H1 (cell line): ENCODE measurements at regions not wholly inside any gene's neighbourhood (a gene's known extent, or its start where the extent isn't known, plus 50 kb on each side); places are given as distances from the start of the nearest gene placed in this dataset.

Experiments used
- CTCF ChIA-PET: fragments of 300-600 bp; sonication (Branson Sonifier 250); formaldehyde crosslinking; loops from one replicate; lab custom pipeline; 2021; ENCODE audit not compliant: partially characterized antibody; lab: Charles Lee
- POLR2A ChIA-PET: fragments of 300-600 bp; sonication (Branson Sonifier 250); formaldehyde crosslinking; loops from one replicate; lab custom pipeline; 2021; ENCODE audit warnings: inconsistent platforms; ENCODE audit not compliant: partially characterized antibody; lab: Charles Lee
- DNase-seq, 2 experiments: peaks; one replicate each; pipeline versions ENCODE4 v3.0.0 to v3.0.0-alpha.2; 2010 to 2022; ENCODE audit warnings: low spot score in 2 of 2, low read depth in 1 of 2, mixed read lengths in 1 of 2
- FAIRE-seq: peaks from 2 replicates; lab custom pipeline; 2011; peaks lifted over from hg19 to GRCh38; lab: Jason Lieb, UNC
- H2AFZ ChIP-seq: 2 replicates; pipeline ENCODE4 v1.8.1; 2012; ENCODE audit warnings: low read length, inconsistent platforms
- H2AK5ac ChIP-seq: 2 replicates; pipeline ENCODE4 v1.6.1; 2013; ENCODE audit warnings: low read depth, low read length
- H2BK120ac ChIP-seq: replicated peaks from 2 replicates; pipeline ENCODE3; 2013; ENCODE audit warnings: low read depth, low read length, inconsistent platforms
- H2BK12ac ChIP-seq: 2 replicates; pipeline ENCODE4 v1.6.1; 2013; ENCODE audit warnings: low read depth, low read length
- H2BK15ac ChIP-seq: 2 replicates; pipeline ENCODE4 v1.6.1; 2013; ENCODE audit warnings: low read length
- H2BK20ac ChIP-seq: 2 replicates; pipeline ENCODE4 v1.6.1; 2013; ENCODE audit warnings: low read length
- H2BK5ac ChIP-seq: 2 replicates; pipeline ENCODE4 v1.6.1; 2013; ENCODE audit warnings: low read depth, low read length
- H3K14ac ChIP-seq: 2 replicates; pipeline ENCODE4 v1.6.1; 2013; ENCODE audit warnings: inconsistent platforms; ENCODE audit not compliant: insufficient read length
- H3K18ac ChIP-seq: 2 replicates; pipeline ENCODE4 v1.6.1; 2013; ENCODE audit warnings: low read length; ENCODE audit errors: extremely low read depth
- H3K23ac ChIP-seq: 2 replicates; pipeline ENCODE4 v1.6.1; 2013; ENCODE audit warnings: inconsistent platforms; ENCODE audit not compliant: insufficient read length
- H3K23me2 ChIP-seq: 2 replicates; pipeline ENCODE4 v1.6.1; 2013; ENCODE audit warnings: low read depth, low read length
- H3K27ac ChIP-seq: 2 replicates; pipeline ENCODE4 v1.6.1; 2011; ENCODE audit warnings: low read depth, low read length, inconsistent platforms
- H3K27me3 ChIP-seq, 4 experiments: replicated peaks in 1 of 4; 1 replicate in 1 of 4; 2 replicates in 3 of 4; pipeline versions ENCODE4 v1.6.1 to v1.8.1; 2011 to 2013; ENCODE audit warnings: low read length in 3 of 4, mild to moderate bottlenecking in 3 of 4, inconsistent platforms in 2 of 4, mixed read lengths in 2 of 4, moderate library complexity in 1 of 4; ENCODE audit not compliant: control insufficient read depth in 3 of 4, insufficient read depth in 3 of 4; ENCODE audit errors: extremely low read depth in 1 of 4
- H3K36me3 ChIP-seq, 4 experiments: 2 replicates each; pipeline versions ENCODE4 v1.6.1 to v1.8.1; 2011 to 2013; ENCODE audit warnings: mild to moderate bottlenecking in 4 of 4, low read length in 3 of 4, moderate library complexity in 2 of 4, control low read depth in 1 of 4, inconsistent platforms in 1 of 4; ENCODE audit not compliant: insufficient read depth in 4 of 4, control insufficient read depth in 2 of 4
- H3K4ac ChIP-seq: replicated peaks from 2 replicates; pipeline ENCODE3; 2013; ENCODE audit warnings: low read length, low read depth, mixed read lengths, inconsistent platforms; ENCODE audit not compliant: insufficient read length
- H3K4me1 ChIP-seq, 4 experiments: replicated peaks in 1 of 4; 1 replicate in 1 of 4; 2 replicates in 3 of 4; pipeline versions ENCODE4 v1.6.1 to v1.8.1; 2011 to 2013; ENCODE audit warnings: low read length in 3 of 4, inconsistent platforms in 2 of 4, mixed read lengths in 1 of 4; ENCODE audit not compliant: insufficient read depth in 4 of 4, control insufficient read depth in 3 of 4
- H3K4me2 ChIP-seq, 2 experiments: 2 replicates each; pipeline versions ENCODE4 v1.6.1 to v1.8.1; 2011 to 2013; ENCODE audit warnings: low read depth in 2 of 2, low read length in 2 of 2, control low read depth in 1 of 2, inconsistent platforms in 1 of 2, mild to moderate bottlenecking in 1 of 2; ENCODE audit not compliant: insufficient read depth in 1 of 2
- H3K4me3 ChIP-seq, 4 experiments: fragments of 200-600, 300-600 bp in 1 of 4; sonication (generic), shearing (Covaris generic), sonication (Bioruptor Twin) in 1 of 4; 2 replicates each; pipeline versions ENCODE4 v1.5.1 to v1.8.1; 2011 to 2016; ENCODE audit warnings: low read length in 4 of 4, low read depth in 3 of 4, control low read depth in 2 of 4, inconsistent platforms in 2 of 4, mild to moderate bottlenecking in 2 of 4, mixed read lengths in 1 of 4, moderate library complexity in 1 of 4; ENCODE audit not compliant: insufficient read depth in 2 of 4; ENCODE audit errors: extremely low read depth in 1 of 4
- H3K56ac ChIP-seq: replicated peaks from 2 replicates; pipeline ENCODE3; 2013; ENCODE audit warnings: low read depth, mild to moderate bottlenecking, mixed read lengths, low read length, inconsistent platforms; ENCODE audit not compliant: insufficient read length
- H3K79me1 ChIP-seq: 2 replicates; pipeline ENCODE4 v1.6.1; 2013; ENCODE audit warnings: low read depth, low read length, control low read depth
- H3K79me2 ChIP-seq, 2 experiments: 2 replicates each; pipeline versions ENCODE4 v1.6.1 to v1.8.1; 2012 to 2013; ENCODE audit warnings: low read length in 2 of 2, mild to moderate bottlenecking in 2 of 2, inconsistent platforms in 1 of 2; ENCODE audit not compliant: insufficient read depth in 2 of 2, control insufficient read depth in 1 of 2
- H3K9ac ChIP-seq, 4 experiments: replicated peaks in 1 of 4; 1 replicate in 1 of 4; 2 replicates in 3 of 4; pipeline versions ENCODE4 v1.6.1 to v1.8.1; 2011 to 2013; ENCODE audit warnings: low read depth in 3 of 4, low read length in 3 of 4, control low read depth in 2 of 4, mild to moderate bottlenecking in 2 of 4, moderate library complexity in 2 of 4, inconsistent platforms in 1 of 4; ENCODE audit errors: extremely low read depth in 1 of 4
- H3K9me3 ChIP-seq, 2 experiments: 2 replicates each; pipeline versions ENCODE4 v1.6.1 to v1.8.1; 2012 to 2013; ENCODE audit warnings: mild to moderate bottlenecking in 2 of 2, moderate library complexity in 2 of 2, control low read depth in 1 of 2, inconsistent platforms in 1 of 2, low read depth in 1 of 2, low read length in 1 of 2, mixed read lengths in 1 of 2; ENCODE audit not compliant: insufficient read depth in 2 of 2
- H4K20me1 ChIP-seq, 2 experiments: replicated peaks in 1 of 2; 2 replicates each; pipeline versions ENCODE3 to v1.8.1; 2011 to 2013; ENCODE audit warnings: inconsistent platforms in 2 of 2, low read length in 2 of 2, mild to moderate bottlenecking in 1 of 2; ENCODE audit not compliant: insufficient read depth in 2 of 2, control insufficient read depth in 1 of 2
- H4K5ac ChIP-seq: 2 replicates; pipeline ENCODE4 v1.6.1; 2013; ENCODE audit warnings: low read length, low read depth, mixed read lengths, inconsistent platforms; ENCODE audit not compliant: insufficient read length
- H4K8ac ChIP-seq: 2 replicates; pipeline ENCODE4 v1.8.0; 2013; ENCODE audit warnings: mild to moderate bottlenecking, moderate library complexity, low read length, inconsistent platforms; ENCODE audit not compliant: insufficient read depth; ENCODE audit errors: extremely low read depth
- H4K91ac ChIP-seq: replicated peaks from 2 replicates; pipeline ENCODE3; 2013; ENCODE audit warnings: low read length, mixed read lengths, inconsistent platforms; ENCODE audit not compliant: insufficient read length
- ATF2 ChIP-seq: IDR thresholded peaks from 2 replicates; pipeline ENCODE4 v1.6.1; 2012; ENCODE audit warnings: low read length, inconsistent platforms
- EP300 ChIP-seq, 2 experiments: IDR thresholded peaks; 1 replicate in 1 of 2; 2 replicates in 1 of 2; pipeline ENCODE4 v1.6.1; 2011 to 2012; ENCODE audit warnings: low read depth in 2 of 2, low read length in 2 of 2, mild to moderate bottlenecking in 2 of 2, borderline replicate concordance in 1 of 2, inconsistent platforms in 1 of 2, moderate library complexity in 1 of 2
- FOSL1 ChIP-seq: IDR thresholded peaks from 2 replicates; pipeline ENCODE4 v1.6.1; 2011; ENCODE audit warnings: mild to moderate bottlenecking, low read depth, low read length, moderate library complexity; ENCODE audit not compliant: insufficient read depth
- GABPA ChIP-seq: IDR thresholded peaks from 2 replicates; pipeline ENCODE4 v1.6.1; 2011; ENCODE audit warnings: mild to moderate bottlenecking, low read length, moderate library complexity, borderline replicate concordance; ENCODE audit not compliant: insufficient read depth
- HDAC2 ChIP-seq, 2 experiments: fragments of 300-600 bp in 1 of 2; sonication (generic) in 1 of 2; IDR thresholded peaks; 2 replicates each; pipeline ENCODE4 v1.6.1; 2011 to 2012; ENCODE audit warnings: low read depth in 2 of 2, low read length in 2 of 2, mild to moderate bottlenecking in 2 of 2, moderate library complexity in 2 of 2, borderline replicate concordance in 1 of 2, inconsistent platforms in 1 of 2
- KDM5A ChIP-seq: fragments of 200-600 bp; IDR thresholded peaks from 2 replicates; pipeline ENCODE4 v1.7.1; 2012; ENCODE audit warnings: mild to moderate bottlenecking, low read length, inconsistent platforms, mixed read lengths
- MAFK ChIP-seq: IDR thresholded peaks from 2 replicates; pipeline ENCODE4 v1.6.1; 2012; ENCODE audit warnings: low read depth, mild to moderate bottlenecking, improper control_type of control experiment, low read length
- NANOG ChIP-seq: IDR thresholded peaks from 2 replicates; pipeline ENCODE4 v1.6.1; 2011; ENCODE audit warnings: low read length, low read depth, mild to moderate bottlenecking, inconsistent platforms; ENCODE audit not compliant: insufficient read depth, poor library complexity, severe bottlenecking
- POLR2AphosphoS5 ChIP-seq: IDR thresholded peaks from 2 replicates; pipeline ENCODE4 v1.6.1; 2011; ENCODE audit warnings: low read depth, low read length
- SIX5 ChIP-seq: IDR thresholded peaks from 2 replicates; pipeline ENCODE4 v1.6.1; 2011; ENCODE audit warnings: mild to moderate bottlenecking, low read depth, low read length
- YY1 ChIP-seq: IDR thresholded peaks from 2 replicates; pipeline ENCODE4 v1.6.1; 2011; ENCODE audit warnings: low read depth, mild to moderate bottlenecking, low read length
- ZNF274 ChIP-seq: IDR thresholded peaks from 2 replicates; pipeline ENCODE4 v1.7.0; 2012; ENCODE audit warnings: low read length, borderline replicate concordance; ENCODE audit errors: extremely low read depth
- WGBS, 2 experiments: shearing (Covaris generic) in 1 of 2; methylation state at CpG; one replicate each; pipeline versions ENCODE4 v1.1.6 to v1.1.7; 2013 to 2015; ENCODE audit warnings: low lambda C conversion rate in 2 of 2, mixed read lengths in 2 of 2, inconsistent platforms in 1 of 2, low coverage in 1 of 2, missing lambda C conversion rate in 1 of 2; ENCODE audit not compliant: insufficient replicate concordance in 2 of 2, insufficient coverage in 1 of 2, insufficient read length in 1 of 2; ENCODE audit errors: extremely low coverage in 1 of 2, missing lambda C conversion rate in 1 of 2; 5-methylcytosine and 5-hydroxymethylcytosine counted together

- Histone ChIP-seq H3K4me3 (no peak overlapping the region), H4K20me1 (no peaks in the 10 kb centered on the region), H4K8ac (no peak overlapping the region), H3K27me3 (no peaks in the 10 kb centered on the region), H3K18ac (no peak overlapping the region), H2AK5ac (no peak overlapping the region), H3K23me2 (no peaks in the 10 kb centered on the region), H3K9me3 (no peaks in the 10 kb centered on the region), H2BK20ac (no peak overlapping the region), H4K5ac (no peak overlapping the region), H2BK15ac (no peak overlapping the region), H3K4ac (no peak overlapping the region), H3K56ac (no peak overlapping the region), H3K79me2 (no peaks in the 10 kb centered on the region), H4K91ac (no peak overlapping the region), H3K4me1 (peaks cover 0 to 4% (median 1%) of the 10 kb centered on the region in 4 experiments; a peak in 4 of 7 replicates), H2BK120ac (no peak overlapping the region), H2BK5ac (no peak overlapping the region), H3K36me3 (no peaks in the 10 kb centered on the region), H2BK12ac (no peak overlapping the region), H3K9ac (no peak overlapping the region), H3K27ac (no peak overlapping the region), H3K79me1 (no peaks in the 10 kb centered on the region), H3K14ac (no peak overlapping the region), H2AFZ (no peak overlapping the region), H3K4me2 (no peak overlapping the region), H3K23ac (no peak overlapping the region)
- CTCF ChIA-PET: no interaction called here
- POLR2A ChIA-PET: interaction anchor here (0.6 kb wide), 1 partner anchor 28 kb away, joined by 4 read pairs; no protein-coding TSS in a partner anchor
- 91% methylated on average over 4 of the region's 4 CpGs; no CpG with 5 or more reads in 1 of the 2 experiments for WGBS, 2 experiments
- no peak for FAIRE-seq
- DNase-seq: no peak
- TF ChIP-seq MAFK: no peak
- no peak for TF ChIP-seq YY1
- TF ChIP-seq FOSL1: no peak
- TF ChIP-seq ATF2: no peak
- TF ChIP-seq EP300 (IDR thresholded peaks at IDR 0.05; ENCODE audit: borderline replicate concordance in 1 of 2, low read depth in 2 of 2, low read length in 2 of 2): no peak
- no peak for TF ChIP-seq POLR2AphosphoS5
- no peak for TF ChIP-seq HDAC2 (IDR thresholded peaks at IDR 0.05; ENCODE audit: borderline replicate concordance in 1 of 2, low read depth in 2 of 2, low read length in 2 of 2)
- TF ChIP-seq SIX5: no peak
- no peak for TF ChIP-seq NANOG
- TF ChIP-seq ZNF274: no peak
- no peak for TF ChIP-seq GABPA
- TF ChIP-seq KDM5A: no peak
Measured at GRCh38 chr15:34644851-34645250, 61.4 kb upstream of the GOLGA8B start.
